ENCODE measurements at regions not wholly inside any gene's neighbourhood (a gene's known extent, or its start where the extent isn't known, plus 50 kb on each side); places are given as distances from the start of the nearest gene placed in this dataset.

DNA sequence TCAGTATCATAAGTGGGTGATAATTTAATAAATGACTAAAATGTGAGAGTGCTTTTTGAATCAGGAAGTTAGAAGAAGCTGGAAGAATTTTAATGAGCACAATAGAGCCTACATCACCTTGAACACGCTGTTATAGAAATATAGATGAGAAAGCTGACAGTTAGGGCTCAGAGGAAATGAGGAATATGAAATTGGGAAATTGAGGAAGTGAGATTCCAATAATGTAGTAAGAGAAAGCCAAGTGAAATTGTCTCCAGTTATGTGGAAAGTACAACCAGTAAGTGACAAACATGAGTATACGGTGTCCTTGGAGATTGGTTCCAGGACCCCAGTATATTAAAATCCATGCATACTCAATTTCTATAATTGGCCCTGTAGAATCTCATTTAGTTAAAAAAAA is 235.9 kb upstream of the FAM174A start:
- H3K27me3 ChIP-seq: no peaks in the 10 kb centered on the region
- intact Hi-C loops (cut with DNase I; ENCODE audit: low total_unique reads): no loop called here
- TF ChIP-seq, protein P1, sequence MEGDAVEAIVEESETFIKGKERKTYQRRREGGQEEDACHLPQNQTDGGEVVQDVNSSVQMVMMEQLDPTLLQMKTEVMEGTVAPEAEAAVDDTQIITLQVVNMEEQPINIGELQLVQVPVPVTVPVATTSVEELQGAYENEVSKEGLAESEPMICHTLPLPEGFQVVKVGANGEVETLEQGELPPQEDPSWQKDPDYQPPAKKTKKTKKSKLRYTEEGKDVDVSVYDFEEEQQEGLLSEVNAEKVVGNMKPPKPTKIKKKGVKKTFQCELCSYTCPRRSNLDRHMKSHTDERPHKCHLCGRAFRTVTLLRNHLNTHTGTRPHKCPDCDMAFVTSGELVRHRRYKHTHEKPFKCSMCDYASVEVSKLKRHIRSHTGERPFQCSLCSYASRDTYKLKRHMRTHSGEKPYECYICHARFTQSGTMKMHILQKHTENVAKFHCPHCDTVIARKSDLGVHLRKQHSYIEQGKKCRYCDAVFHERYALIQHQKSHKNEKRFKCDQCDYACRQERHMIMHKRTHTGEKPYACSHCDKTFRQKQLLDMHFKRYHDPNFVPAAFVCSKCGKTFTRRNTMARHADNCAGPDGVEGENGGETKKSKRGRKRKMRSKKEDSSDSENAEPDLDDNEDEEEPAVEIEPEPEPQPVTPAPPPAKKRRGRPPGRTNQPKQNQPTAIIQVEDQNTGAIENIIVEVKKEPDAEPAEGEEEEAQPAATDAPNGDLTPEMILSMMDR (IDR thresholded peaks at IDR 0.05): no peak
- TF ChIP-seq POLR2AphosphoS5 (IDR thresholded peaks at IDR 0.05) (no peak), POLR2A (IDR thresholded peaks at IDR 0.05) (no peak)
- H3K4me3 ChIP-seq: no peak overlapping the region
- no peaks in the 10 kb centered on the region for H3K9me3 ChIP-seq
- no peaks in the 10 kb centered on the region for H3K4me1 ChIP-seq
- no peak for DNase-seq (ENCODE audit: low spot score in 2 of 2)
- H3K36me3 ChIP-seq: no peaks in the 10 kb centered on the region
- no peak overlapping the region for H3K27ac ChIP-seq

DNA sequence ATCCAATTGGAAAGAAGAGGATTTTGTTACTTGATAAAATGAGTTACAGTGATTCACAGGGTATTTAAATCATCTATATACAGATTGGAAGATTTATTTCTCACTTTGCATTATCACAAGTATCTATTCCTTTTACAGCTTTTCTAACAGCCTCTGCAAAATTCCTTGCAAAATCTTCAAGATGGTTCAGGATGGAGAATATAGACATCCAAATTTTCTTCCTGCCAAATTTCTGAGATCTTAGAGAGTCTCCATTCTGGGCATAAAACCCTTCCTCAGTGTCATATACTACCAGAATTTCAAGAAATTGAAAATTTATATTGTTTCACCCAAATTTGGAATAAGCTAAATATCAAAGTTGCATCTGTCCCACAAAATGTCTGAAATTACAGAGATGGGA is 259.1 kb upstream of the FAM174A start:
- TF ChIP-seq POLR2A (IDR thresholded peaks at IDR 0.05) (no peak), POLR2AphosphoS5 (IDR thresholded peaks at IDR 0.05) (no peak)
- TF ChIP-seq, protein P1 (IDR thresholded peaks at IDR 0.05): no peak

DNA sequence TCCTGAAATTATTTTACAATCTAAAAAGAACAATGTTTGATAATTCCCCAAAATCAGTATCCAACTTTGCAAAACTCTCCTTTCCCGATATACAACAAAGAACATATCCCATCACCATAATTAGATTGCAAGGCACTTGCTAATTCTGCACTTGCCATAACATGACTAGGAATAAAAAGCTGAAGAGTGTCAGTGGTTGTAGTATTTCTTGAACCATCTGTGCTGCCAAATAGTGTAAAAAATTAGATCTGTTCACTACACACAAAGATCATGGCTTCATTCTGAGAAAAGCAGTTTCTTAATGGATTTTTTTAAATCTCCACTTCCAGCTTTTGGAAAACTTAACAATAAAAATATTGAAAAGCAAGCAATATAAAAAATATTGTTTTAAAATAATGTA is 259.5 kb upstream of the FAM174A start:
- no peak for DNase-seq (ENCODE audit: low spot score in 2 of 2)
- no peaks in the 10 kb centered on the region for H3K4me1 ChIP-seq
- H3K27me3 ChIP-seq: no peaks in the 10 kb centered on the region
- no peak for TF ChIP-seq POLR2A (IDR thresholded peaks at IDR 0.05)
- TF ChIP-seq, protein P1 (IDR thresholded peaks at IDR 0.05): no peak
- TF ChIP-seq POLR2AphosphoS5 (IDR thresholded peaks at IDR 0.05): no peak
- H3K36me3 ChIP-seq: no peaks in the 10 kb centered on the region
- no peak overlapping the region for H3K27ac ChIP-seq
- intact Hi-C loops (cut with DNase I; ENCODE audit: low total_unique reads): no loop called here
- no peaks in the 10 kb centered on the region for H3K9me3 ChIP-seq
- no peak overlapping the region for H3K4me3 ChIP-seq

More for the DNA sequence above, 259.1 kb upstream of the FAM174A start:
- H3K4me1 ChIP-seq: no peaks in the 10 kb centered on the region
- H3K9me3 ChIP-seq: no peaks in the 10 kb centered on the region
- DNase-seq (ENCODE audit: low spot score in 2 of 2): no peak
- H3K27me3 ChIP-seq: no peaks in the 10 kb centered on the region
- no peak overlapping the region for H3K27ac ChIP-seq
- no peaks in the 10 kb centered on the region for H3K36me3 ChIP-seq
- intact Hi-C loops (cut with DNase I; ENCODE audit: low total_unique reads): no loop called here
- no peak overlapping the region for H3K4me3 ChIP-seq

DNA sequence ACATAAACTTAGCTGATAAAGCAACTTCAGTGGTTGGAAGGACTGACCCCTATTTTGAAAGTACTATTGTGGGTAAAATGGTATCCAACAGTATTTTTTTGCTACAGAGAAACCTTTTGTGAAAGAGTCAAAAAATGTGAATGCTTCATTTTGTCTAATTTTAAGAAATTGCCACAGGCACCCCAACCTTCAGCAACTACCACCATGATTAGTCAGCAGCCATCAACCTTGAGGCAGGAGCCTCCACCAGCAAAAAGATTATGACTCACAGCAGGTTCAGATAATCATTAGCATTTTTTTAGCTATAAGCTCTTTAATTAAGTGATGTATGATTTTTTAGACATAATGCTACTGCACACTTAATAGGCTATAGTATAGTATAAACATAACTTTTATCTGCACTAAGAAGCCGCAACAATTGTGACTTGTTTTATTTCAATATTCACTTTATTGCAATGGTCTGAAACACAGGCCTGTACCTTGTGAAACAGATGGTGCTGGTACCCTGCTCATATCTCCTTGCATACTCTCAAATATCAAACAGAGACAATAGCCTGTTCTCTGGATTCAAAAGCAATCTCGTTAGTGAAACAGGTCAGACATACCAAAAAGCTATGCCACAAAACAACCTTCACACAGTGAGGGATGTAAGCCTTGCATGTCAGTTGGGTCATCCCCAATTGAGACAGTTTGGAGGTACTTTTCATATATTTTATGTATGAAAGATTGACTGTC is 261.2 kb upstream of the FAM174A start:
- H3K27ac ChIP-seq: no peak overlapping the region
- H3K9me3 ChIP-seq: no peaks in the 10 kb centered on the region
- TF ChIP-seq, protein P1 (IDR thresholded peaks at IDR 0.05): no peak
- TF ChIP-seq POLR2AphosphoS5 (IDR thresholded peaks at IDR 0.05) (no peak), POLR2A (IDR thresholded peaks at IDR 0.05) (no peak)

DNA sequence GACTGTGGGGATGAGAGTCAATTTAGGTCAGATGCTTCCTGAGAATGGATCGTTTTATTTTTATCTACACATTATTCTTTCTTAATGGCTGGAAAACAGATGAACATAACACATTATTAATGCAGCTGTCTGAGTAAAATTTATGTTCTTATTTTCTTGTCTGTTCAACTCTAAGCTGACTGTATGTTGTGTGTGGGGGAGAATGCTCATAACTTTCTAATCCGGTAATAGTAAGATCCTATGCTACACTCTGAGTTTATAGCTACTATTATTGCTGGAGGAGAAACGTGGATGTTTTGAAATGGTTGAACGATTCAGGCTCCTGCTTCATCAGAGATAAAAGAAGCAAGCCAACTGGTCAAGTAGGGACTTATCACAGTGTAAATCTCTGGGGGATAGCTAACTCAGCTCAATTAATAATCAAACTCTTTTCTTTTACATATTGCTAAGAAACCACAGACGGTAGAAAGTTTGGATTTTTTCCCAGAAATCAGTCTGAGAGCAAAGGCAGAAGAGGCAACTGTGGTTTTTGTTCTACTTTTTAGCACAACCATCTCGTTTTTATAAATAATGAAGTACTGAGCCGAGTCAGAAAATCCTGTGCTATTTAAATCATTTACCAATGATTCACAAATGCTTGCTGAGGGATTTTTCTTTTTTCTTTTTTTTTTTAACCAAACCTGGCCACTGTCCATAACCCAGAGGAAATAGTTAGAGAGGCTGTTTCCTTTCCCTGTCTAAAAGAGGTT is 265.0 kb upstream of the FAM174A start:
- no peaks in the 10 kb centered on the region for H3K27me3 ChIP-seq
- H3K36me3 ChIP-seq: no peaks in the 10 kb centered on the region
- H3K27ac ChIP-seq: no peak overlapping the region
- no peak for DNase-seq (ENCODE audit: low spot score in 2 of 2)
- TF ChIP-seq POLR2A (IDR thresholded peaks at IDR 0.05) (no peak), POLR2AphosphoS5 (IDR thresholded peaks at IDR 0.05) (no peak)
- TF ChIP-seq, protein P1 (IDR thresholded peaks at IDR 0.05): no peak
- no peak overlapping the region for H3K4me3 ChIP-seq
- H3K4me1 ChIP-seq: no peaks in the 10 kb centered on the region
- intact Hi-C loops (cut with DNase I; ENCODE audit: low total_unique reads): no loop called here
- H3K9me3 ChIP-seq: no peaks in the 10 kb centered on the region

More for the DNA sequence above, 261.2 kb upstream of the FAM174A start:
- H3K4me3 ChIP-seq: no peak overlapping the region
- no peaks in the 10 kb centered on the region for H3K36me3 ChIP-seq
- no peak for DNase-seq (ENCODE audit: low spot score in 2 of 2)
- no peaks in the 10 kb centered on the region for H3K4me1 ChIP-seq
- intact Hi-C loops (cut with DNase I; ENCODE audit: low total_unique reads): no loop called here
- H3K27me3 ChIP-seq: no peaks in the 10 kb centered on the region
